GM12878 (cell line): ENCODE measurements at regions not wholly inside any gene's neighbourhood (a gene's known extent, or its start where the extent isn't known, plus 50 kb on each side); places are given as distances from the start of the nearest gene placed in this dataset.

Experiments used
- ATAC-seq: fragments of 200-7000 bp; cut with Tn5 transposase; 3 replicates; pipeline ENCODE4 v1.9.1; 2020; ENCODE audit warnings: mild to moderate bottlenecking, moderate library complexity
- BruUV-seq: library from RNA; stranded (reverse); fragments of 400-500 nt; replicated peaks from 2 replicates; lab custom pipeline; 2021; lab: Mats Ljungman, UMichigan
- CTCF ChIA-PET: fragments of 300-600 bp; sonication (Branson Sonifier 250); formaldehyde crosslinking; extraction: SDS; loops from one replicate; lab custom pipeline; 2021; ENCODE audit warnings: inconsistent platforms; lab: Yijun Ruan, JAX
- POLR2A ChIA-PET: fragments of 350-600 bp; formaldehyde crosslinking; extraction: SDS; loops from one replicate; lab custom pipeline; 2021; ENCODE audit warnings: inconsistent platforms; lab: Charles Lee
- RAD21 ChIA-PET: fragments of 300-600 bp; sonication (Branson Sonifier 250); formaldehyde crosslinking; loops from one replicate; lab custom pipeline; 2023; ENCODE audit warnings: antibody characterized with exemption; ENCODE audit not compliant: unreplicated experiment; lab: Charles Lee
- SMC1A ChIA-PET: fragments of 300-600 bp; sonication (Branson Sonifier 250); formaldehyde crosslinking; loops from one replicate; lab custom pipeline; 2023; ENCODE audit not compliant: unreplicated experiment, uncharacterized antibody; lab: Charles Lee
- DNase-seq: peaks from one replicate; pipeline ENCODE4 v3.0.0-alpha.2; 2011; ENCODE audit warnings: low read depth, low spot score
- FAIRE-seq: peaks from 3 replicates; lab custom pipeline; 2011; peaks lifted over from hg19 to GRCh38; lab: Jason Lieb, UNC
- H2AFZ ChIP-seq: 2 replicates; pipeline ENCODE4 v1.6.0; 2011; ENCODE audit warnings: low read depth, low read length, control low read depth; ENCODE audit not compliant: control insufficient read depth
- H3K27ac ChIP-seq: 2 replicates; pipeline ENCODE4 v1.5.1; 2011; ENCODE audit warnings: control low read depth; ENCODE audit not compliant: control insufficient read depth, insufficient read depth
- H3K27me3 ChIP-seq, 2 experiments: replicated peaks in 1 of 2; 2 replicates each; pipeline versions ENCODE4 v1.6.0 to v1.6.1; 2011; ENCODE audit warnings: low read length in 1 of 2; ENCODE audit not compliant: control insufficient read depth in 2 of 2, insufficient read depth in 2 of 2
- H3K36me3 ChIP-seq, 2 experiments: 2 replicates each; pipeline ENCODE4 v1.5.1; 2011; ENCODE audit warnings: low read length in 1 of 2; ENCODE audit not compliant: control insufficient read depth in 2 of 2, insufficient read depth in 2 of 2
- H3K4me1 ChIP-seq: 2 replicates; pipeline ENCODE4 v1.6.1; 2011; ENCODE audit warnings: mild to moderate bottlenecking, low read length, moderate library complexity, mixed read lengths; ENCODE audit not compliant: control insufficient read depth, insufficient read depth
- H3K4me2 ChIP-seq: 2 replicates; pipeline ENCODE4 v1.6.0; 2011; ENCODE audit warnings: control low read depth; ENCODE audit not compliant: control insufficient read depth, insufficient read depth
- H3K4me3 ChIP-seq: fragments of 200-600 bp; sonication (generic); 2 replicates; pipeline ENCODE4 v1.5.1; 2016
- H3K79me2 ChIP-seq: 2 replicates; pipeline ENCODE4 v1.6.0; 2011; ENCODE audit warnings: low read length; ENCODE audit not compliant: control insufficient read depth, insufficient read depth
- H3K9ac ChIP-seq: 2 replicates; pipeline ENCODE4 v1.8.0; 2011; ENCODE audit warnings: low read length, control low read depth, mixed read lengths; ENCODE audit not compliant: control insufficient read depth, insufficient read depth
- H3K9me3 ChIP-seq: replicated peaks from 3 replicates; pipeline ENCODE4 v1.5.1; 2011; ENCODE audit warnings: mild to moderate bottlenecking, low read length; ENCODE audit not compliant: control insufficient read depth, insufficient read depth
- H4K20me1 ChIP-seq: 2 replicates; pipeline ENCODE4 v1.6.0; 2011; ENCODE audit not compliant: control insufficient read depth, insufficient read depth
- EGR1 ChIP-seq, 2 experiments: IDR thresholded peaks; 1 replicate in 1 of 2; 2 replicates in 1 of 2; pipeline ENCODE4 v1.6.1; 2011 to 2012; ENCODE audit warnings: low read depth in 2 of 2, low read length in 2 of 2, borderline replicate concordance in 1 of 2, mild to moderate bottlenecking in 1 of 2, moderate library complexity in 1 of 2
- FOXM1 ChIP-seq: IDR thresholded peaks from 2 replicates; pipeline ENCODE4 v1.6.1; 2012; ENCODE audit warnings: low read depth, mild to moderate bottlenecking, inconsistent platforms, low read length, moderate library complexity
- RAD51 ChIP-seq: fragments of 450-650 bp; IDR thresholded peaks from 2 replicates; pipeline ENCODE4 v1.6.1; 2016; ENCODE audit warnings: moderate library complexity, mild to moderate bottlenecking, inconsistent platforms
- SKIL ChIP-seq: fragments of 450-650 bp; IDR thresholded peaks from 2 replicates; pipeline ENCODE4 v1.6.1; 2017; ENCODE audit warnings: mild to moderate bottlenecking, low read depth, inconsistent platforms; ENCODE audit not compliant: poor library complexity, severe bottlenecking
- TCF7 ChIP-seq: IDR thresholded peaks from 2 replicates; pipeline ENCODE4 v1.6.1; 2014; ENCODE audit warnings: antibody characterized with exemption, borderline replicate concordance
- whole genome bisulfite sequencing: methylation state at CpG from one replicate; pipeline ENCODE4 v1.1.6; 2016; ENCODE audit warnings: low lambda C conversion rate; ENCODE audit not compliant: insufficient replicate concordance, insufficient coverage; ENCODE audit errors: missing lambda C conversion rate; 5-methylcytosine and 5-hydroxymethylcytosine counted together
- in situ Hi-C: fragments of 300-500 bp; cut with MboI; formaldehyde crosslinking; loops from 9 replicates; pipeline ENCODE4 v1.14.3; 2018; ENCODE audit warnings: mixed read lengths
- intact Hi-C: fragments of 100-400 bp; cut with micrococcal nuclease; formaldehyde crosslinking; loops from one replicate; pipeline ENCODE4 v1.14.2; 2022; ENCODE audit not compliant: unreplicated experiment
- TF ChIP-seq, protein P1 (sequence below): fragments of 150-350 bp; IDR thresholded peaks from 2 replicates; pipeline ENCODE4 v1.6.1; 2016; ENCODE audit warnings: low read depth, low read length

DNA sequence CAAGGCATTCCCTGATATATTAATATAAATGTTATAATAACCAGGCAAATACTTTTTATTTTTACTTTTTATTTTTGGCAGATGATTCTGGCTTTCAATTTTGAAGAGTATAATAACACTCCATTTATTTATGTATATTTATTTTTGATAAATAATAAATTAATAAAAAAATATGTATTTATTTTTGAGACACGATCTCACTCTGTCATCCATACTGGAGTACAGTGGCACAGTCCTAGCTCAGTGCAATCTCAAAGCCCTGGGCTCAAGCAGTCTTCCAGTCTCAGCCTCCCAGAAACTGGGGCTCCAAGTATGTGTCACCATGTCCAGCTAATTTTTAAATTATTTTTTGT lies 93.4 kb upstream of the ITGA6 start (continued):
- TF ChIP-seq EGR1 (IDR thresholded peaks at IDR 0.05; ENCODE audit: borderline replicate concordance in 1 of 2, low read depth in 2 of 2, low read length in 2 of 2) = no peak

GRCh38 chr2:172334988-172335387 lies 92.4 kb upstream of the ITGA6 start:
- Histone ChIP-seq H3K4me2 (no peak overlapping the region), H3K27me3 (peaks cover 0 to 4% of the 10 kb centered on the region in 2 experiments; a peak in 1 of 4 replicates), H3K4me3 (no peak overlapping the region), H3K9ac (no peak overlapping the region), H3K9me3 (no peaks in the 10 kb centered on the region), H4K20me1 (no peaks in the 10 kb centered on the region), H3K79me2 (no peaks in the 10 kb centered on the region)
- BruUV-seq = no TSS peak
- intact Hi-C loops = no loop called here
- no peak for DNase-seq
- no peak for ATAC-seq
- ChIA-PET POLR2A (no interaction called here), RAD21 (no interaction called here), SMC1A (interaction anchor here (0.6 kb wide), 1 partner anchor 10 kb away, joined by 3 read pairs; no protein-coding TSS in a partner anchor), CTCF (no interaction called here)
- WGBS = 45% methylated on average over 4 of the region's 4 CpGs
- FAIRE-seq = no peak
- TF ChIP-seq SKIL (no peak), TCF7 (no peak), RAD51 (no peak), FOXM1 (no peak)
- TF ChIP-seq, protein P1, sequence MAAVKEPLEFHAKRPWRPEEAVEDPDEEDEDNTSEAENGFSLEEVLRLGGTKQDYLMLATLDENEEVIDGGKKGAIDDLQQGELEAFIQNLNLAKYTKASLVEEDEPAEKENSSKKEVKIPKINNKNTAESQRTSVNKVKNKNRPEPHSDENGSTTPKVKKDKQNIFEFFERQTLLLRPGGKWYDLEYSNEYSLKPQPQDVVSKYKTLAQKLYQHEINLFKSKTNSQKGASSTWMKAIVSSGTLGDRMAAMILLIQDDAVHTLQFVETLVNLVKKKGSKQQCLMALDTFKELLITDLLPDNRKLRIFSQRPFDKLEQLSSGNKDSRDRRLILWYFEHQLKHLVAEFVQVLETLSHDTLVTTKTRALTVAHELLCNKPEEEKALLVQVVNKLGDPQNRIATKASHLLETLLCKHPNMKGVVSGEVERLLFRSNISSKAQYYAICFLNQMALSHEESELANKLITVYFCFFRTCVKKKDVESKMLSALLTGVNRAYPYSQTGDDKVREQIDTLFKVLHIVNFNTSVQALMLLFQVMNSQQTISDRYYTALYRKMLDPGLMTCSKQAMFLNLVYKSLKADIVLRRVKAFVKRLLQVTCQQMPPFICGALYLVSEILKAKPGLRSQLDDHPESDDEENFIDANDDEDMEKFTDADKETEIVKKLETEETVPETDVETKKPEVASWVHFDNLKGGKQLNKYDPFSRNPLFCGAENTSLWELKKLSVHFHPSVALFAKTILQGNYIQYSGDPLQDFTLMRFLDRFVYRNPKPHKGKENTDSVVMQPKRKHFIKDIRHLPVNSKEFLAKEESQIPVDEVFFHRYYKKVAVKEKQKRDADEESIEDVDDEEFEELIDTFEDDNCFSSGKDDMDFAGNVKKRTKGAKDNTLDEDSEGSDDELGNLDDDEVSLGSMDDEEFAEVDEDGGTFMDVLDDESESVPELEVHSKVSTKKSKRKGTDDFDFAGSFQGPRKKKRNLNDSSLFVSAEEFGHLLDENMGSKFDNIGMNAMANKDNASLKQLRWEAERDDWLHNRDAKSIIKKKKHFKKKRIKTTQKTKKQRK = no peak
- TF ChIP-seq, all 136 proteins: peak for 0
- no peak overlapping the region for H3K27ac ChIP-seq
- H3K4me1 ChIP-seq = no peaks in the 10 kb centered on the region
- no peak overlapping the region for H2AFZ ChIP-seq
- in situ Hi-C loops = no loop called here
- no peaks in the 10 kb centered on the region for H3K36me3 ChIP-seq
